Hematopoietic multipotent progenitor cell treated with erythropoietin and hydrocortisone succinate and interleukin-3 and kit ligand, for 6 days (in vitro differentiated cells): ENCODE measurements at regions not wholly inside any gene's neighbourhood (a gene's known extent, or its start where the extent isn't known, plus 50 kb on each side); places are given as distances from the start of the nearest gene placed in this dataset.
"Not testable (repeated sequence)": the region's sequence is repeated elsewhere in the genome, so short reads cannot be mapped to it uniquely, and the experiment has no call there.

Experiments
- DNase-seq: peaks from one replicate; pipeline ENCODE4 v3.0.0-alpha.2; 2015

DNA sequence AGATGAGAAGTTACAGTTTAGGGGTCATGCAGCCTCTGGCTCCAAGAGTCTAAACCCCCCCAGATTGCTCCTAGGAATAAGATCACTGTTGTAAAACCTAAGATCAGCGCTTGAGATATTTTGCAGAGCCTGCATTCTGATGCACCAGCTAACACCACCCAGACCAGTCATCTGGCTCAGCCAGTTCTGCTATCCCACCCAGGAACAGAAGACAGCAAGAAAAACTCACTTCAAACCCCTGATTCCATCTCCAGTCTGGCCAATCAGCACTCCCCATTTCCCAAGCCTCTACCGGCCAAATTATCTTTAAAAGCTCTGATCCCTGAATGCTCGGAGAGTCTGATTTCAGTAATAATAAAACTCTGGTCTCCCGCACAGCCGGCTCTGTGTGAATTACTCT lies 158.6 kb downstream of the ZNF664 start:
- DNase-seq = no peak

GRCh38 chr12:124132530-124132929 lies 159.5 kb downstream of the ZNF664 start:
- DNase-seq = no peak

- DNase-seq = no peak
Observed at GRCh38 chr12:124136796-124137195, 158.1 kb upstream of the RFLNA start.

DNA sequence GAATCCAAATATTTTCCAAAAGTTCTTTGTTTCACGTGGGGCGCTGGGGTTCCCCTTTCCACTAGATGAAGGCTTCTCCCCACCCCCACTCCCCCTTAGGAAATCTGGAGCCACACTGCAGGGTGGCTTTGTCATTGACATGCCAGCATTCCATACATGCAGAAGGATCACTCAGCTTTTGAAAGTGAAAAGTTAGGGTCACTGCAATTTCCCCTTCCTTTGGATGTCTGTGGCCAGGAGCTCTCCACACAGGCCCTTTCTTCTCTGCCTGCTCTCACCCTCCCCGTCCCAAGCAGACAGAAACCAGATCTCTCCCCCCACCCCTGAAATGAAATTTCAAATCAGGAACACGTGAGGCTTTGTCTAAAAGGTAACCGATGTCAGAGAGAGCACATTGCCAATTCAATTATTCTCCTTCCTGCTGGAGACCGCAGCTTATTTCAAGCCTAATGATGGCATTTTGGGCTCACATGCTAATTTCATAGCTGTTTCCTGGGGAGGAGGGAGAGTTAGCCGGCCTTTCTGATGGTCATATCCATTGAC lies 153.9 kb upstream of the RFLNA start:
- no peak for DNase-seq

GRCh38 chr12:124141611-124142010 lies 153.3 kb upstream of the RFLNA start:
- DNase-seq = not testable (repeated sequence)

DNA sequence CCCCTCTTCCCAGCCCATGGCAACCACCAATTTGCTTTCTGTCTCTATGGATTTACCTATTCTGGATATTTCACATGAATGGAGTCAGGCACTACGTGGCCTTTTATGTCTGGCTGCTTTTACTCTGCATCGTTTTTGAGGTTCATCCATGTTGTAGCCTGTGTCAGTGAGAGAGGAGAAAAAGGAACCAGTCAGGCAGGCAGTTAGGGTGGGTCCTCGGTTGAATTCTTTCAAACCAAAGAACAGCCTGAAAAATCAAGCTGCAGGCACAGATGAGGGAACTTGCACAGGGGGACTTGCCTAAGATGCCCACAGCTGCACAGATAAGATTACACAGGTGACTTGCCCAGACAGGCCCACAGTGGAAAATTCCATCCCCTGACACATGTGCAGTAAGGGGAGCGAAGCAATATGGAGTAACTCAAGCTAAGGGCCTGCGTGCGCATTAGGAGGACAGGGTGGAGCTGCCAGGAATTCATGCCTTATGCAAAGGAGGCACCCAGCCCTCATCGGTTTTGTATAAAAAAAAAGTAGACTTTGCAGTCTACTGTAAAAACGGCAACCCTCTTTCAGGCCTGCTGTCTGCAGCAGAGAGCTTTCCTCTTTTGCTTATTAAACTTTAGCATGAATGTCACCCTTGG lies 152.4 kb upstream of the RFLNA start:
- DNase-seq = no peak

- DNase-seq = no peak
Observed at GRCh38 chr12:124143726-124144125, 151.2 kb upstream of the RFLNA start.

DNA sequence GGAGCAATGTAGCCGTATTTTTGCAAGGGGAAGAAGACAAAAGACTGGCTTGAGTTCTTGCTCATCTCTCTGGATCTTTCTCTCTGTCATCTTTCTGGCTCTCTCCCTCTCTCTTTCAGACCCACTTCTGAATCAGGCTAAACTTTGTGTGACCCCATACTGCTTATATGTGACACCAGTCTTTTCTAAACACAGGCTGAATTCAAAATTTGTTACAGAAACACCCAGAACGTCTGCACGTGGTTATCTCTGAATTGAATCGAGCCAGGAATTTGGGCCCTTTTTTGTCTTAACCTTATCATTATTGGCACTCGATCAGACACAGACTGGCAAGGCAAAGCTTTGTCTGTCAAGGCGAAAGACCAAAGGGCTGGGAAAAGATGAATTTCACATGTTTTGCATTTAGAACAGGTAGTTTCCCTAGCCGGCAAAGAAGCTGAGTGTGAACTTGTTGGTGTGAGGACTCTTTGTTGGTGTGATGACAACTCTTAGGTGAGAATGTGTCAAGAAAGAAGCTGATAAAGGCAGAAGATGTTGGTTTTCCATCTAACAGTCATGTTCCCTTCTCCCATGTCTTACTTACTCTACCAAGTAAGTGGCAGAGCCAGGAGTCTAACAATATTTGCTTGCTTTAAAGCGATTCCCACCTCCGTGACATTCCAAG lies 150.2 kb upstream of the RFLNA start:
- no peak for DNase-seq

DNA sequence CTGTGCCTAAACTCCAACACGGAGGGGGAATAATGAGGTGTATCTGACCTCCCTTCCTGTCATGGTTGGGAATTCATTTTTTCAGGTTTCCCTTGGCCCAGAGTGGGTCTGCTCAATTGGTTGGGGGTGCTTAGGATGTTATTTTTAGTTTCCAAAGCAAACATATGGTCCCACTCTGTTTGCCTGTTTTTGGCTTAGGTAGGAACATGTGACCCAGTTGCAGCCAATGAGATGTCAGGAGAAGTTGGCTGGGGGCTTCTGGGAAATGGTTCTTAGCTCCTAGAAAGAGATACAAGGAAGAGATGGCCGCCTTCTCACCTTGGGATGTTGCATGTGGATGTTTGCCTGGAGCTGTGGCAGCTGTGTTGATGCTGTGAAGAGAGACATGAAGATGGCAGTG lies 147.9 kb upstream of the RFLNA start:
- DNase-seq = no peak

DNA sequence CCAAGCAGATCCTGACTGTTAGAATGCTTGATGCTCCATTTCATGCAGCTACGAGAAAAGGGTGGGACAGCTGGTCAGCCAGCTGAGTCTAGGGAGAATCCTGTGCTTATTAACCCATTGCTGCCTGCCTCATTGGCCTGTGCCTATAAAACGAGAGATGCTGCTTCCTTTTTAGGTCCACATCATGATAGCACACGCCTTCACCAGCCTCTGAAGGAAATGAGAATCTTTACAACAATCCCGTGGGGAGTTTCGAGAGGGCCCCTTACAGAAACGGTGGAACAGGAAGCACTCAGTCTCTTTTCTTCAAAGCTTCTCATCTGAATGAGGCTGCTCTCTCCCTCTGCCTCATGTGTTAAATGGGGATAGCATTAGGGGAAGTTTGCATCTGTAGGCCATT lies 147.3 kb upstream of the RFLNA start:
- no peak for DNase-seq

DNA sequence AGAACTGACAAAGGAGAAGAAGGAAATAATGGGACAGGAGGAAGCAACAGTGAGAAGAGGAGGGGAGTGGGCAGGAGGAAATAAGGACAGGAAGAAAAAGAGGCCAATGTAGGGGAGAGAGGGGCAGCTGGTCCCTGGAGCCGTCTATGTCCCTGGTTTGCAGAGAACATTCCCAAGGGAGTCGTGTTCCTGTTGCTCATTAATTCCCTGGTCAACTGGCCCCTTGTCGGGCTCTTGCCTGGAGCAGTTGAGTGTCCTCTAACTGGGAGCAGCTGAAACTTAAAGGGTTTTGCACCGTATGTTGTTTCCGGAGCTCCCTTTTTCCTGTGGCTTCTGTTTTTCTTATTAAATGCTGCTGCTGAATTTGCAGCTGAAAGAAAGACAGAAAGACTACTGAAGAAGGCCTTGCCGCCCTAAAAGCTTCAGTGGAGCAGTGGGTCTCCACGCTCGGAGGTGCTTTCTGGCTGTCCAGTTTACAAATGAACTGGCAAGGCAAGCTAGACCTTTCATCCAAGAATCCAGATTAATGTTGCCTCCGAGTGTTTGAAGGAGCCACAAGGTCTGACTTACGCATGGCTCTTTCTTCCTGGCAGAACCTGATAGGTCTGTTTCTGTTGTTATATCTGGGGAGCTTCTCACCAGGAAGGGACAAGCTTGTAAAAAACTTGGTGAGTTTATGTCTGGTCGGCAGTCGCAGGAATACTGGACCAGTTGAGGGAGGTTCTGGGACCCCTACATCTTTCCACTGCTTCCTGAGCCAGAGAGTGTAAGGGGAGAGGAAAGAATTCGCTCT lies 146.2 kb upstream of the RFLNA start:
- DNase-seq = no peak

DNA sequence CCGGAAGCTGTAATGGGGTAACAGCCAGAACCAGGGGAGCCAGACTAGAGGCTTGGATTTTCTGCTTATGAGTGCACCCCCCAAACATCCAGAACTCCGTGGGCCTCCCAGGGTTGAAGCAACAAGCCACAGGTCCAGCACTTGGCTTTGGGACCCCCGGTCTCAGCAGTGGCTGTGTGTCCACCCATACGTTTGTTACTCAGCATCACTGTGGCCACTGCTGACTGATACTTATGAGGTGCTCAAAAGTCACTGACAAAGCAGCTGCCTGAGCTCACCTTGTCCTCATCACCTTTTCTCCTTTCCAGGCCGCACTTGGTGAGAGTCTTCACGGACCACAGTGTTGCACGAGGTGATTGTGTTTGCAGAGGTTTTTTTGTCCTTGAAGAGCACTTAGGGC lies 145.6 kb upstream of the RFLNA start:
- no peak for DNase-seq

DNA sequence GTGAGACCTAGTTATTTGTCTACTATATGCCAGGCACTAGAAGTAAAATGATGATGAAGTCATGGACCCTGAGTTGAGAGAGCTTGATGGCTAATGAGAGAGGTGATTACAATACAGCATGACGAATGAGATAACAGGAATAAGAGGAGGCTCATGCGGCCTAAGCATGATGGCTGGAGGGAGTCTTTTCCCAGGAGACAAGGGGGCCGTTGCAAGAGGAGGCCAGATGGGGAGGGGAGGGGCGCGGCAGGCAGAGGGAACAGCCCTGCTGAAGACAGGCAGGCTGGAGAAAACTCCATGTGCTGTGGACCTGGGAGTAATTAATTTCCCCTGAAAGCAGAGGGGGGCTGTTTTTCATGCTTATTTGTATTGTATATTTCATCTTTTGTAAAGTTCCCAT lies 144.7 kb upstream of the RFLNA start:
- no peak for DNase-seq

DNA sequence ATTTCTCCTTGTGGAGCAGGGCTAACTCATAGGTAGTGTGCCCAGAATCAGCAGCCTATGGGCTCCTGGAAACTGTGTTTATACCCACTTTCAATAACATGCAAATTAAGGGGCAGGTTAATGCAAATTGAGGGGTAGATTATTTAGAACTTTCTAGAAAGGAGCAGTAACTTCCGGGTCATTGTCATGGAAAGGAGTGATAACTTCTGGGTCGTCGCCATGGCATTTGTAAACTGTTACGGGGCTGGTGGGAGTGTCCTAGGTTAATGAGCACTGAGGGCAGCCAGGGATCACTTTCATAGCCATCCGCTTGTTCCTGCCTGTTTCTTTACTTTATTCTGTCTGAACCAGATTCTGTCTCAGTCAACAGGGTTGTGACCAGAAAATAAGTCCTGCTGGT lies 143.3 kb upstream of the RFLNA start:
- no peak for DNase-seq

DNA sequence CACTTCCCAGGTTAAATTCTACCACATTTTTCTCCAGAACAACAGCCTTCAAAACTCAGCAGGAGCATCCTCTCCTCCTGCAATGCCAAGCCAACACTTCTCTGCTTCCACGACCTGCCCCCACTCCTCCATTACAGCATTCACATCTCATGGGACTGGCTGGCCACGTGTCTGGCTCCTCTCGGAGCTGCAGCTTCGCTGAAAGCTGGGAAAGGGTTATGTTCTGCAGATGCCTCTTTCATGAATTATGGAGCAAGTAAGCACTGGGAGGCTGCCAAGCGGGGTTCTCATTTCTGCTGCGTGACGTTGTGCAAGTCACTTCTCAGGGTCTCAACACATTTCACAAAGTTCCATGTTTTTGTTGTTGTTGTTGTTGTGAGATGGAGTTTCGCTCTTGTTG lies 142.2 kb upstream of the RFLNA start:
- DNase-seq = no peak

- no peak for DNase-seq
Observed at GRCh38 chr12:124153392-124153791, 141.5 kb upstream of the RFLNA start.

GRCh38 chr12:124157406-124157805 lies 137.5 kb upstream of the RFLNA start:
- DNase-seq = no peak

- no peak for DNase-seq
Observed at GRCh38 chr12:124159655-124160054, 135.2 kb upstream of the RFLNA start.

- no peak for DNase-seq
Observed at GRCh38 chr12:124160097-124160756, 134.7 kb upstream of the RFLNA start.

- not testable (repeated sequence) for DNase-seq
Observed at GRCh38 chr12:124161402-124161801, 133.5 kb upstream of the RFLNA start.

DNA sequence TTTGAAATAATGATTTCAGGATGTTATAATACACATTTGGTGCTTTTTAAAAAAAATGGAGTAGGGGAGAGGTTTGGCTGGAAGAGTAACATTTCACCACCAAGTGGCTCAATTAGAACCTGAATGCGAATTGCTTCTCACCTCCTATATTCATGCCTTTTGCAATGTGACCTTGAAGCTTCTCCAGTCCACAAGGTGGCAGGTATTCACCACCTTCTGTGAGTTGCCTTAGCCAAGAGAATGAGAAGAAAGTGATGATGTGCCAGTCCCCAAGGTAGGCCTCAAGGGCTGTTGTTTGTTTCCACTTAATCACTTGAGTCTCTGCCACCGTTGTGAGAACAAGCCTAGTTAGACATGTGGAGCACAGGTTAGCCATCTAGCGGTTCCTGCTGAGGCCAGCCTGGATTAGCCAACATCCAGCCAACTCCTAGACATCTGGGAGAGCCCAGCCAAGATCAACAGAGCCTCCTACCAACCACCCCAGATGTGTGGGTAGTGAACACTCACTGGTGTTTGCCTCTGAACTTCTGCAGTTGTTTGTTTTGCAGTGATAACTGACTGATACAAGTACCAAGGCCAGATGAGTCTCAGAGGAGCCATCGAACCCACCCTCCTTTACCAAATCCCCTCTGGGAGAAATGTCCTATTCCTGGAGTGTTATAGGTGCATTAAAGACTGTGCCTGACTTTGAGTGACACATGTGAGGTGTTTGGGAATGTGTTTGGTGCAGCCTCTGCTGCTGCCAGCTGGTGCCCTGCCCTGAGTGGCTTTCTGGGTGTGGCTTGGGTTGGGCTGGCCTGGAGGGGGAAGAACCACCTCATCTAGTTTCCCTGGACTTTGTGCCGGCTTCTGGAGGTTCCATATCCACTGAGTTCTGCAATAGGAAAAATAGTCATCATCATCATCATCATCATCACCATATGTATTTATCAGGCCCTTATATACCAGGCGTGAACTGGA lies 132.5 kb upstream of the RFLNA start:
- DNase-seq = no peak

- DNase-seq = no peak
Observed at GRCh38 chr12:124165695-124166094, 129.2 kb upstream of the RFLNA start.
